GM12878 (cell line): ENCODE measurements at regions not wholly inside any gene's neighbourhood (a gene's known extent, or its start where the extent isn't known, plus 50 kb on each side); places are given as distances from the start of the nearest gene placed in this dataset.

Experiments used
- ATAC-seq: fragments of 200-7000 bp; cut with Tn5 transposase; 3 replicates; pipeline ENCODE4 v1.9.1; 2020; ENCODE audit warnings: mild to moderate bottlenecking, moderate library complexity
- BruUV-seq: library from RNA; stranded (reverse); fragments of 400-500 nt; replicated peaks from 2 replicates; lab custom pipeline; 2021; lab: Mats Ljungman, UMichigan
- CTCF ChIA-PET: fragments of 300-600 bp; sonication (Branson Sonifier 250); formaldehyde crosslinking; extraction: SDS; loops from one replicate; lab custom pipeline; 2021; ENCODE audit warnings: inconsistent platforms; lab: Yijun Ruan, JAX
- POLR2A ChIA-PET: fragments of 350-600 bp; formaldehyde crosslinking; extraction: SDS; loops from one replicate; lab custom pipeline; 2021; ENCODE audit warnings: inconsistent platforms; lab: Charles Lee
- RAD21 ChIA-PET: fragments of 300-600 bp; sonication (Branson Sonifier 250); formaldehyde crosslinking; loops from one replicate; lab custom pipeline; 2023; ENCODE audit warnings: antibody characterized with exemption; ENCODE audit not compliant: unreplicated experiment; lab: Charles Lee
- SMC1A ChIA-PET: fragments of 300-600 bp; sonication (Branson Sonifier 250); formaldehyde crosslinking; loops from one replicate; lab custom pipeline; 2023; ENCODE audit not compliant: unreplicated experiment, uncharacterized antibody; lab: Charles Lee
- DNase-seq: peaks from one replicate; pipeline ENCODE4 v3.0.0-alpha.2; 2011; ENCODE audit warnings: low read depth, low spot score
- FAIRE-seq: peaks from 3 replicates; lab custom pipeline; 2011; peaks lifted over from hg19 to GRCh38; lab: Jason Lieb, UNC
- H2AFZ ChIP-seq: 2 replicates; pipeline ENCODE4 v1.6.0; 2011; ENCODE audit warnings: low read depth, low read length, control low read depth; ENCODE audit not compliant: control insufficient read depth
- H3K27ac ChIP-seq: 2 replicates; pipeline ENCODE4 v1.5.1; 2011; ENCODE audit warnings: control low read depth; ENCODE audit not compliant: control insufficient read depth, insufficient read depth
- H3K27me3 ChIP-seq, 2 experiments: replicated peaks in 1 of 2; 2 replicates each; pipeline versions ENCODE4 v1.6.0 to v1.6.1; 2011; ENCODE audit warnings: low read length in 1 of 2; ENCODE audit not compliant: control insufficient read depth in 2 of 2, insufficient read depth in 2 of 2
- H3K36me3 ChIP-seq, 2 experiments: 2 replicates each; pipeline ENCODE4 v1.5.1; 2011; ENCODE audit warnings: low read length in 1 of 2; ENCODE audit not compliant: control insufficient read depth in 2 of 2, insufficient read depth in 2 of 2
- H3K4me1 ChIP-seq: 2 replicates; pipeline ENCODE4 v1.6.1; 2011; ENCODE audit warnings: mild to moderate bottlenecking, low read length, moderate library complexity, mixed read lengths; ENCODE audit not compliant: control insufficient read depth, insufficient read depth
- H3K4me2 ChIP-seq: 2 replicates; pipeline ENCODE4 v1.6.0; 2011; ENCODE audit warnings: control low read depth; ENCODE audit not compliant: control insufficient read depth, insufficient read depth
- H3K4me3 ChIP-seq: fragments of 200-600 bp; sonication (generic); 2 replicates; pipeline ENCODE4 v1.5.1; 2016
- H3K79me2 ChIP-seq: 2 replicates; pipeline ENCODE4 v1.6.0; 2011; ENCODE audit warnings: low read length; ENCODE audit not compliant: control insufficient read depth, insufficient read depth
- H3K9ac ChIP-seq: 2 replicates; pipeline ENCODE4 v1.8.0; 2011; ENCODE audit warnings: low read length, control low read depth, mixed read lengths; ENCODE audit not compliant: control insufficient read depth, insufficient read depth
- H3K9me3 ChIP-seq: replicated peaks from 3 replicates; pipeline ENCODE4 v1.5.1; 2011; ENCODE audit warnings: mild to moderate bottlenecking, low read length; ENCODE audit not compliant: control insufficient read depth, insufficient read depth
- H4K20me1 ChIP-seq: 2 replicates; pipeline ENCODE4 v1.6.0; 2011; ENCODE audit not compliant: control insufficient read depth, insufficient read depth
- CBX3 ChIP-seq: fragments of 200-600 bp; sonication (generic); IDR thresholded peaks from 2 replicates; pipeline ENCODE4 v1.6.1; 2016; ENCODE audit warnings: low read depth, borderline replicate concordance
- CHD2 ChIP-seq: IDR thresholded peaks from 2 replicates; pipeline ENCODE4 v1.6.1; 2011; ENCODE audit warnings: low read depth, low read length, improper control_type of control experiment, borderline replicate concordance
- JUNB ChIP-seq: IDR thresholded peaks from 2 replicates; pipeline ENCODE4 v1.6.1; 2016; ENCODE audit warnings: antibody characterized with exemption, mild to moderate bottlenecking
- WGBS: methylation state at CpG from one replicate; pipeline ENCODE4 v1.1.6; 2016; ENCODE audit warnings: low lambda C conversion rate; ENCODE audit not compliant: insufficient replicate concordance, insufficient coverage; ENCODE audit errors: missing lambda C conversion rate; 5-methylcytosine and 5-hydroxymethylcytosine counted together
- in situ Hi-C: fragments of 300-500 bp; cut with MboI; formaldehyde crosslinking; loops from 9 replicates; pipeline ENCODE4 v1.14.3; 2018; ENCODE audit warnings: mixed read lengths
- intact Hi-C: fragments of 100-400 bp; cut with micrococcal nuclease; formaldehyde crosslinking; loops from one replicate; pipeline ENCODE4 v1.14.2; 2022; ENCODE audit not compliant: unreplicated experiment
- TF ChIP-seq, protein P1 (sequence below): fragments of 450-650 bp; IDR thresholded peaks from 2 replicates; pipeline ENCODE4 v1.6.1; 2017; ENCODE audit warnings: mild to moderate bottlenecking
- TF ChIP-seq, protein P2 (sequence below): fragments of 450-650 bp; IDR thresholded peaks from 2 replicates; pipeline ENCODE4 v1.6.1; 2017; ENCODE audit warnings: mild to moderate bottlenecking, low read depth, inconsistent platforms; ENCODE audit not compliant: poor library complexity, severe bottlenecking
- TF ChIP-seq, protein P3 (sequence below): fragments of 450-650 bp; IDR thresholded peaks from 2 replicates; pipeline ENCODE4 v1.6.1; 2017; ENCODE audit warnings: low read depth, mild to moderate bottlenecking, moderate library complexity

DNA sequence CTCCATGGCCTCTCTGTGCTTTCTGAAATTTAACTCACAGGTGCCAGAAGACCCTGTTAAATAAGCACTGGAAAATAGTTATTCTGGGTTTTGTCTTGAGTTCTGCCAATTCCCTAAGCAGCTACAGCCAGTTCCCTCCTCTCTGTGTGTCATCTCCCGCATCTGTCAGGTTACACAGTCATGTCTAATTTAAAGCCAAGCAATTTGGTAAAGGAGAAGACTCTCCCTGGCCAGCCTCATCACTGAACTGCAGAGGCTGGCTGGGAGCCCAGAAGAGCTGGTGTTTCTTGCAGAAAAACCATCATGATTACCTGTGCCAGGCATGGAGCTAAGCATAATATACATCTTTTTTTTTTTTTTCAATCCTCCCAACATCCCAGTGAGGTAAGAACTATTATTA is 141.3 kb upstream of the ZNF366 start (continued):
- TF ChIP-seq, protein P1, sequence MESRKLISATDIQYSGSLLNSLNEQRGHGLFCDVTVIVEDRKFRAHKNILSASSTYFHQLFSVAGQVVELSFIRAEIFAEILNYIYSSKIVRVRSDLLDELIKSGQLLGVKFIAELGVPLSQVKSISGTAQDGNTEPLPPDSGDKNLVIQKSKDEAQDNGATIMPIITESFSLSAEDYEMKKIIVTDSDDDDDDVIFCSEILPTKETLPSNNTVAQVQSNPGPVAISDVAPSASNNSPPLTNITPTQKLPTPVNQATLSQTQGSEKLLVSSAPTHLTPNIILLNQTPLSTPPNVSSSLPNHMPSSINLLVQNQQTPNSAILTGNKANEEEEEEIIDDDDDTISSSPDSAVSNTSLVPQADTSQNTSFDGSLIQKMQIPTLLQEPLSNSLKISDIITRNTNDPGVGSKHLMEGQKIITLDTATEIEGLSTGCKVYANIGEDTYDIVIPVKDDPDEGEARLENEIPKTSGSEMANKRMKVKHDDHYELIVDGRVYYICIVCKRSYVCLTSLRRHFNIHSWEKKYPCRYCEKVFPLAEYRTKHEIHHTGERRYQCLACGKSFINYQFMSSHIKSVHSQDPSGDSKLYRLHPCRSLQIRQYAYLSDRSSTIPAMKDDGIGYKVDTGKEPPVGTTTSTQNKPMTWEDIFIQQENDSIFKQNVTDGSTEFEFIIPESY, result no peak
- TF ChIP-seq CHD2, result no peak
- TF ChIP-seq JUNB, result no peak
- TF ChIP-seq CBX3, result no peak
- TF ChIP-seq, protein P2, sequence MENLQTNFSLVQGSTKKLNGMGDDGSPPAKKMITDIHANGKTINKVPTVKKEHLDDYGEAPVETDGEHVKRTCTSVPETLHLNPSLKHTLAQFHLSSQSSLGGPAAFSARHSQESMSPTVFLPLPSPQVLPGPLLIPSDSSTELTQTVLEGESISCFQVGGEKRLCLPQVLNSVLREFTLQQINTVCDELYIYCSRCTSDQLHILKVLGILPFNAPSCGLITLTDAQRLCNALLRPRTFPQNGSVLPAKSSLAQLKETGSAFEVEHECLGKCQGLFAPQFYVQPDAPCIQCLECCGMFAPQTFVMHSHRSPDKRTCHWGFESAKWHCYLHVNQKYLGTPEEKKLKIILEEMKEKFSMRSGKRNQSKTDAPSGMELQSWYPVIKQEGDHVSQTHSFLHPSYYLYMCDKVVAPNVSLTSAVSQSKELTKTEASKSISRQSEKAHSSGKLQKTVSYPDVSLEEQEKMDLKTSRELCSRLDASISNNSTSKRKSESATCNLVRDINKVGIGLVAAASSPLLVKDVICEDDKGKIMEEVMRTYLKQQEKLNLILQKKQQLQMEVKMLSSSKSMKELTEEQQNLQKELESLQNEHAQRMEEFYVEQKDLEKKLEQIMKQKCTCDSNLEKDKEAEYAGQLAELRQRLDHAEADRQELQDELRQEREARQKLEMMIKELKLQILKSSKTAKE, result no peak
- TF ChIP-seq, all 136 proteins: peak for 0

DNA sequence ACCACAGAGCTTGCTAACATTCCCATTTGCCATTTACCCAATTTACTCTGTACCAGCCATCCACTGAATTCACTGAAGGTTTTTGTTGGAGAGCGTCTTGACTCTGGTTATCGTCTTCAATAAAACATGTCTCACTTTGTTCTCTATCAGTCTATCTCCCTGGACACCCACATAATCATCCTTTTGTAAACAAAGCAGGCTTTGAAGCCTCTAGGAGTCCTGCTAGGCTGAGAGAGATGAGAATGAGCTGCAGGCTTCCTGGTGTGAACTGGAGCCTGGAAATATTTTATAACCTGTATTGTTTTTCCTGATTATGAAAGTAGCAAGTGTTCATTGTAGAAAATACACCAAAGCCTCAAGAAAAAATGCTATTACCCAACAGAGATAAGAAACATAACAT is 140.6 kb upstream of the ZNF366 start:
- no peaks in the 10 kb centered on the region for H3K36me3 ChIP-seq
- no peak overlapping the region for H3K9ac ChIP-seq
- H2AFZ ChIP-seq, result no peak overlapping the region
- no peaks in the 10 kb centered on the region for H3K4me1 ChIP-seq
- H3K4me2 ChIP-seq, result no peak overlapping the region
- FAIRE-seq (no peak), ATAC-seq (no peak), DNase-seq (no peak)
- no peaks in the 10 kb centered on the region for H3K9me3 ChIP-seq
- BruUV-seq, result no TSS peak
- TF ChIP-seq, protein P3, sequence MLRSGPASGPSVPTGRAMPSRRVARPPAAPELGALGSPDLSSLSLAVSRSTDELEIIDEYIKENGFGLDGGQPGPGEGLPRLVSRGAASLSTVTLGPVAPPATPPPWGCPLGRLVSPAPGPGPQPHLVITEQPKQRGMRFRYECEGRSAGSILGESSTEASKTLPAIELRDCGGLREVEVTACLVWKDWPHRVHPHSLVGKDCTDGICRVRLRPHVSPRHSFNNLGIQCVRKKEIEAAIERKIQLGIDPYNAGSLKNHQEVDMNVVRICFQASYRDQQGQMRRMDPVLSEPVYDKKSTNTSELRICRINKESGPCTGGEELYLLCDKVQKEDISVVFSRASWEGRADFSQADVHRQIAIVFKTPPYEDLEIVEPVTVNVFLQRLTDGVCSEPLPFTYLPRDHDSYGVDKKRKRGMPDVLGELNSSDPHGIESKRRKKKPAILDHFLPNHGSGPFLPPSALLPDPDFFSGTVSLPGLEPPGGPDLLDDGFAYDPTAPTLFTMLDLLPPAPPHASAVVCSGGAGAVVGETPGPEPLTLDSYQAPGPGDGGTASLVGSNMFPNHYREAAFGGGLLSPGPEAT, result no peak
- 11% methylated on average over 2 of the region's 2 CpGs for WGBS
- ChIA-PET POLR2A (no interaction called here), CTCF (interaction anchor here (0.5 kb wide), 1 partner anchor 165 kb away, joined by 3 read pairs; no protein-coding TSS in a partner anchor), SMC1A (no interaction called here), RAD21 (no interaction called here)
- no peak overlapping the region for H3K27ac ChIP-seq
- intact Hi-C loops (no loop called here), in situ Hi-C loops (no loop called here)
- no peak overlapping the region for H3K4me3 ChIP-seq
- no peaks in the 10 kb centered on the region; a peak in 1 of 4 replicates for H3K27me3 ChIP-seq
- H3K79me2 ChIP-seq, result no peaks in the 10 kb centered on the region
- no peaks in the 10 kb centered on the region for H4K20me1 ChIP-seq
